ENCODE measurements at regions not wholly inside any gene's neighbourhood (a gene's known extent, or its start where the extent isn't known, plus 50 kb on each side); places are given as distances from the start of the nearest gene placed in this dataset.

DNA sequence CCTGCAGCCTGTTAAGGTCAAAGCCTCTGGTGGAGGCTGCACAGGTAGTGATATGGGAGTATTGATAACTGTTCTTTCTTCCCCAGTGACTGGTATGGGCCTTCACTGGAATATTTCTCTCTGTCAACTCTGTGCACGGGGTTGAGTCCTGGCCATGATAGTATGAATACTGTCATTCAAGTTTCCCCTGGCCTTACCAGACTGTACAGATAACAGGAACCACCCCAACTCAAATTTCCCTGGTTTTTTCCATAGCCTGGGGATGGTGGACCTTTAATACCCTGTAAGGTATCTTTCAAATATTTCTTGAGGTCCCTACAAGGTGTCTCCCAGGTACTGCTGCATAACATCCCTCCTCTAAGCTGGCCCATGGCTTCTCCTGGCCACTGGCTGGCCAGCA, 51.4 kb upstream of the TNFAIP3 start:
- Histone ChIP-seq H3K4me1 (ENCODE audit: control insufficient read depth, insufficient read depth, low read length, poor library complexity, severe bottlenecking) (peaks cover 9% of the 10 kb centered on the region), H3K9me3 (ENCODE audit: control insufficient read depth, low read length) (no peaks in the 10 kb centered on the region), H3K4me3 (ENCODE audit: extremely low read depth, insufficient read depth, low read length, poor library complexity, severe bottlenecking) (no peak overlapping the region), H3K36me3 (ENCODE audit: control insufficient read depth, insufficient read depth, low read length) (no peaks in the 10 kb centered on the region), H3K27ac (ENCODE audit: low read depth, low read length, severe bottlenecking) (no peak overlapping the region)
- no CpG with 5 or more reads among the region's 1 CpG for WGBS, 2 experiments (ENCODE audit: insufficient coverage in 2 of 2)

DNA sequence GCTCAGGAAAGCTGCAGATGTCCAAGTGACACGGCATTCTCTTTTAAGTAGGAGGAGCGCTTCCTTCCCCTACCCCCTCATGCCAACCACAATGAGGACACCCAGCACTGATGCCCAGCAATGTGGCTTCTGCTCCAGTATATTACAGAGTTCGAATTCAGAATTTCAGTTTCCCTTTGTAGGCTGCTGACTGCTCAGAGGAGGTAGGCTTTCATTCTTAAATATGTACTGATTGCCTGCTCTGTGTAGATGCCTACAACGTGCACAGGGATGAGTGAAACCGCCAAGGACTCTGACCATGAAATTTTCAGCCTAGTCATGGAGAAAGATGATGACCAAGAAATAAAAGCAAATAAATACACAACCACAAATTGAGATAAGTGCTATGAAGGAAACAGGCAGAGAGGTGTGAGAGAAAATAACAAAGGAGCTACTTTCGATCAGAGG, 50.9 kb upstream of the TNFAIP3 start:
- Histone ChIP-seq H3K4me1 (ENCODE audit: control insufficient read depth, insufficient read depth, low read length, poor library complexity, severe bottlenecking) (peaks cover 6% of the 10 kb centered on the region), H3K36me3 (ENCODE audit: control insufficient read depth, insufficient read depth, low read length) (no peaks in the 10 kb centered on the region), H3K27ac (ENCODE audit: low read depth, low read length, severe bottlenecking) (no peak overlapping the region), H3K9me3 (ENCODE audit: control insufficient read depth, low read length) (no peaks in the 10 kb centered on the region), H3K4me3 (ENCODE audit: extremely low read depth, insufficient read depth, low read length, poor library complexity, severe bottlenecking) (no peak overlapping the region)
- WGBS, 2 experiments (ENCODE audit: insufficient coverage in 2 of 2) = 100% methylated on average over 1 to 4 of the region's 6 CpGs

DNA sequence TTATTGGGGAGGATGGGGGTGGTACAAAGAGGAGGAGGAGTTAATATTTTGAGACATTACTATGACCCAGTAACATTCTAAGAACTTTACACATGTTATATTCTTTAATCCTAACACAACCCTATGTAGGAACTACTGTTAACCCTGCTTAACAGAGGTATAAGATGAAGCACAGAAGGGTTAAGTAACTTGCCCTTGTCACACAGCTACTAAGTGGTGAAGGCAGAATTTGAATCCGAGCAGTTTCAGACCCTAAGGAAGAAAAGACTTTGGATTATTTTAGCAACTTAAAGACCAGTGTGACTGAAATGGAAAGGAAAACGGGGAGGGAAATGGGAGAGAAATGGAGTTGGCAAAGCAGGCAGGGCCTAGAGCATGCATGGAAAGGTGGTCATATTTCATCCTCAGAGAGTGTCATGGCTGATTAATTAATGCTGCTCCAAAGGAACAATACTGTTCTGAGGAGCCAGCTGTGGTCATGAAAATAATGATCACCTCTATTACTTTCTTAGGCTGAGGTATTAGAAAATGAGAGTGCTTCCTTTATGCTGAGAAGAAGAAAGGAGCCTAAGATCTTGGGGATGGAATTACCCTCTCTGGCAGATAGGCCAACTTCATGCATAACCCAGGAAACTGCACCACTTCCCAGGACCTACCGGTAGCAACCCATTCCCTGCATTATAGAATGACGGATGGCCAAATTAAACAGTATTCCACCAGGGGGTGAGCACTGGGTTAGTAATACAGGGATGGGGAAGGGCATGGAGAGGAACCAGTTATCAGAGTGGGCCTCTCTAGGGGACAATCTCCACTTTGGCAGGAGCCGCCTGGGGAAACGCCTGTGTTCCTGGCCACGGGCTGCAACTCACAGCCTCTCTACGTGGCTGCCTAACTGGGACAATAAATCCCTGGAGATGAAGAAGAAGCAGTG, 50.1 kb upstream of the TNFAIP3 start:
- WGBS, 2 experiments (ENCODE audit: insufficient coverage in 2 of 2) = 93 to 96% methylated on average over 6 to 7 of the region's 8 CpGs
- Histone ChIP-seq H3K4me1 (ENCODE audit: control insufficient read depth, insufficient read depth, low read length, poor library complexity, severe bottlenecking) (no peaks in the 10 kb centered on the region), H3K4me3 (ENCODE audit: extremely low read depth, insufficient read depth, low read length, poor library complexity, severe bottlenecking) (no peak overlapping the region), H3K27ac (ENCODE audit: low read depth, low read length, severe bottlenecking) (no peak overlapping the region), H3K36me3 (ENCODE audit: control insufficient read depth, insufficient read depth, low read length) (no peaks in the 10 kb centered on the region), H3K9me3 (ENCODE audit: control insufficient read depth, low read length) (no peaks in the 10 kb centered on the region)
